GM21381 (cell line): ENCODE measurements at regions not wholly inside any gene's neighbourhood (a gene's known extent, or its start where the extent isn't known, plus 50 kb on each side); places are given as distances from the start of the nearest gene placed in this dataset.
A peak's percentile ranks its signal among the peaks of the same experiment; 100 is the strongest.

ENCODE experiments used
- ATAC-seq: cut with Tn5 transposase; IDR thresholded peaks from one replicate; pipeline ENCODE4 v1.9.1; 2021; ENCODE audit warnings: mild to moderate bottlenecking, moderate library complexity; ENCODE audit not compliant: unreplicated experiment

DNA sequence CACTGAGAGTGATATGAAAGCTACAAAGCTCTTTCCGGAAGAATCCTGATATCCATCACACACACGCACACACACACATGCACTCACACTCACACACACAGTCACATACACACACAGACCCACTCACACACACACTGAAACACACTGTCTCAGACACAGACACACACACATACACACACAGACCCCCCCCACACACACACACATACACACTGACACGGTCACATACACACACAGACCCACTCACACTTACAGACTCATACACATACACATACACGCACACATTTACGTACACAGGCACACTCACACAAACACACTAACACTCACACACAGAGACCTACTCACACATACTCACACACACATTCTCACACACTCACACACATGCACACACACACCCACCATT, 58.6 kb downstream of the LIG4 start:
- ATAC-seq, result no peak

DNA sequence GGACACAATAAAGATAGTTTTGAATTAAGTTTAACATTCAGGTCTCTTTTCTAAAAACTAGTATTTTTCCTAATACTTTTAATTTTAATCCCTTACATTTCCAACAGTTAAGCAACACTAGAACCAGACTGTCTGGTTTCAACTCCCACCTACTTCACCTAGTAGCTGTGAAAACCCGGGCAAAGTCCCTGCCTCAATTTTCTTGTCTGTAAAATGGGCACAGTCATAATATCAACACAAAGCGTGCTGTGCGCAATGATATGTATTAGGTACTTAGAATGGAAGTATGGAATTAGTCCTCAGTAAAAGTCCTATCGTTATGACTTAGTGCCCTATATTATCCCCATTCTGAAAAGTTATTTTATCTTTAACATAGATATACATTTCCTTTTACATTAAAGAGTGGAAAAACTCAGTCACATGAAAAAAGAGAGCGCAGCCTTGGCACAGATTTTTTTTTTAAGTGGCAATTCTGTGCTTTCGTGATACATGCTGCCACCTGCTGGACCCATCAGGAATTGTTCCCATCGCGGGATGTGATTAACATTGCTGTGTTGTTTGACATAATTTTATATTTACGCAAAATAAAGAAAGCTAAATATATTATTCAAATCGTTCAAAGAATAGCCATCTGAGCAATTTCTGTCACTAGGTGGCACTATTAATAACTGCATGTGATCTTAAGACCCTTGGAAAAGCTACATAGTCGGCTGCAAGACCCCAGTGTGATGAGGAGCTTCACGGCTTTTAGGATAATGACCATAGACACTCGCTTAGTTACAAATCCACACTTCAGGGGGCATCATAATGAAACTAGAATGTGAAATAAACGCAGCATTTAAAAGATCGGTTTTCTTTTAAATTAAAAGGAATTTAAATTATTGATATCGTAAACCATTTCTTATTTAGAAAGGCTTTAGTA, 59.9 kb downstream of the LIG4 start:
- peak; percentile 55 for ATAC-seq

DNA sequence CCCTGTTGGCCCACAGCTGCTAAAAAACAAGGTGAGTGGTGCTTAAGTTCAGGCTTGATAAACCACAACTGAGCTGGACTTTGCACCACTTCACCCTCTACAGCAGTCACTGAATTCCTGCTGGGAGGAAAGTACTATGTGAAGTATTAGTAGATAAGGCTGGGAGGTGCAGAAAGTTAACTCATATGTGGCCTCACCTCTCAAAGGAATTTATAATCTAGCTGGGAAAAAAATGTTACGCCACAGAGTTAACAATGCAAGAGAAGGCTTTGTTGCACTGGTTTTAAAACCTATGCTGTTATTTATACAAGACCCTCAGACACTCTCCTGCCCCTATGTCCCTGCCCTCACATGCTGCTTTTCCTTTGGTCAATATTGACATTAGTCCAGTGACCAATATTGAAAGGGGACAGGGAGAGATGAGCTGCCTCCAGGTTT, 60.9 kb downstream of the LIG4 start:
- ATAC-seq, result no peak

DNA sequence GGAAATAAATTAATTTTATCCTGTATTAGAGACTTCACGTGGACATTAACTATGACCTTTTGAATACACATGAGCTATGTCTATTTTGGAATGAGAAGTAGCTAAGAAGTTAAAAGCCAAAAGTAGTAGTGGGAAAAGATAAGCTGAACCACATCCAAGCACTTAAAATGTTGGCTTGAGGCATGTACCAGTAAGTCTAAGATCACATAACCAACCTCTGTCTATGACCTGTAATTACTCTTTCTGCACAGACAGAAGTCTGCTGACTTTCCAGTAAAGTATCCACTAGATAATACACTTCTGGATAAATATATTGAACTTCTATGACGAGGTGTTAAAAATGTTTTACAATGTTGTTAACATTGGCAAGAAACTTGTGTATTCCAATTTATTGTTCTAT, 68.7 kb downstream of the LIG4 start:
- ATAC-seq, result no peak

DNA sequence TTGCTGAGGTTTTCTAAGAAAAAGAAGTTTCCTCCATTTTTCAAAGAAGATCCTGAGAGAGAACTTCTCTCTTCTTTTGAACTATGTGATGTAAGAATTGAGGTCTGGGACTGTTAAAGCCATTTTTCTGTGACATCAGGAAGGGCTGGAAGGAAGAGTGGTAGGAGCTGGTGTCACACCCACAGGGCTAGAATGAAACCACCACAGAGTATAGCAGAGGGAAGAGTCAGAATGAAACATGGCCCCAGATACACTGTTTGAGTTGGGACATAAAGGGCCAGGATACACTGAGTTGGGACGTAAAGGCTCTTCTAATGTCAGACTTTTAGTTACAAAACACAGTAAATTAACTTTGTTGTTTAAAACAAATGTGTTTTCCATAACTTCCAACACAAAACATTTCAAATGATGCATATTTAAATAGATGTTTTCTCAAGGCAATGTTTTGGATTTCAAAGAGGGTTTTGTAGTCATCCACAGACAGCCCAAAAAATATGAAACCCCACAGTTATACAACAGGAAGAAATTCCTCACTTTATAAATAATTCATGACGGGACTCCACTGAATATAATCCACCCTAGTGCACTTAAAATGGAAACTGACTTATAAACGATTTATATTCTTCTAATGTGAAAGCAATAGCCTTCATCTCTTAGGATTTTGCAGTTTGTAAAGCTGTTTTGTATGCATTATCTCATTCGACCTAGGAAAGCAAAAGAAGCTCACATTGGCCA, 72.5 kb downstream of the LIG4 start:
- ATAC-seq, result no peak

DNA sequence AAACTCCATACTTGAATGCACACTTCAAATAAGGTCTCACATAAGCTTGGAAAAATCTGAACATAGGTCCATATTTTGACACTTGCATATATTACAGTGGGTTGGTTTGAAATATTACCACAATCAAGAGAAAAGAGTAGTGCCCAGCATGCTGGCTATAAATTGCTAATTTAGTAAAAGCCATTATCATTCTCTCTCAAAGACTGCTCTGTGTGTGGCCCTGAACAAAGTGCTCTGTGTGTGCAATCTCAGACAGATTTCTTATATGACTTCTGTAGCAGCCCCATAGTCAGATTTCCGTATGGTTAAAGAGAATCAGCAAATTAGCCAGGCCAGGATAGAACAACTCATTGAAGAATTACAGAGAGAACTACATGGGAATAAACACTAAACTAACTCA, 78.2 kb downstream of the LIG4 start:
- ATAC-seq, result no peak

DNA sequence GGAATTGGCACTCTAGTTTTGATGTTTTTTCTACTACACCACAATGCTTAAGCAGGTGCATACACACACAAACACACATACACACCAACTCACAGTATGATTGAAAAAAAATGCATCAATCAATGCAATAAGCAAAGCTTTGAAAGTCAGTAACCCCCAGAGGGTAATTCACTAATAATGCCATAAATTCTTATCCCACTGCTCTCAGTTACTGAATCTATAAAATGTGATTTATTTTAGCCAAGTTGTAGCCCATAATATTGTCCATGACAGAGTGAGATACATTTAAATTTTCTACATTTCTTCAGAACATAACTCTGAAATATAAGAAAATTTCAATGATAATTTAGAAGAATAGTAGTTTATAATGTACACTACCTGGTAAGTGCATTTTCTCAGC, 87.9 kb downstream of the LIG4 start:
- ATAC-seq, result no peak

DNA sequence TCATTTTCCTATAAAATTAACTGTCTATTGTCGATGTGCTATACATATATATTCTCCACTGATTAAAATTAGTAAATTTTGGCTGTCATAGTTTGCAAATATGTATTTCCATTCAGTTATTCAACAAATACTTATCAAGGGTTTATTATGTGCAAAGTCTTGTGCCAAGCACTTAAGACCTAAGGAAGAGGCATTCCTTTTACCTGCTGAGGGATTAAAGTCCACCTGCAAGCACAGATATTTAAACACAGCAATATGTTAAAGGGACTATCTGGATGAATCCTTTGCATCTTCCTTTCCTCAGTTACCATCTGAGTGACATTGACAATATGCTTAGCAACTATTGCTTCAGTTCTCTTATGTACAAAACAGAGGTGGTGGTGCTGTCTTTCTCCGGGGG, 89.3 kb downstream of the LIG4 start:
- no peak for ATAC-seq

DNA sequence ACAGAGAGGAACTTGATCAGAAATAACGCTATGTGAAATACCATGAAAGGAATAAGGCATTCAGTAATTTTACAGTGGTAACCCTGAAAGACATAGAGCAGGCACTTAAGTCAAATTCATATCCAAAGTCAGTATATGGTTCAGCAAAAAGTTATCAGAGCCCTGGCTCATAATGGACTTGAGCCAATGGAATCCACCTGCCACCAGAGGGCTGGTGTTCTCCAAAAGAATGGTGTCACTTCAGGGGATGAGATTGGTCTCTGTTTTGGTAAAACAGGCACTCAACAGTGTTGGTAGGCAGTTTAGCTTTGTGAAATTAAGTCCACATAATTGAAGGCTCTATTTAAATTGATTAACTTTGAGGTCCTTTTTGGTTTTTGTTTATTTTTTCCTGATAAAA, 93.9 kb downstream of the LIG4 start:
- no peak for ATAC-seq

DNA sequence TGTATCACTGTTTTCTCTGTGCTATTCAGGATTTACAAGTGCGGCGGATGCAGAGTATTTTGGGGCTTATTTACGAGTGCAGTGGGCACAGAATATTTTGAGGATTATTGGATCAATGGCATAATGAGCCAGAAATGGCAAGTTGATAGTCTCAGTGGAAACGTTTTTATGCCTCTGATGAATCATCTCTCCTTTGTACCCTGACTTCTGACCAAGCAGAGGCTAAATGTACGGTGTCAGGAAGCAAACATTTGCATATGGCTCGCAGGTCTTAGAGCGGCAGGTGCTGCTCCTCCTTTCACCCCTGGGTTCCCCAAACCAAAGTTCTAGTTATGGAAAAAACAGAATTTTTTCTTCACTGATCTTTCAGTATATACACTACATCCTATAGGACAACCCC, 94.5 kb downstream of the LIG4 start:
- no peak for ATAC-seq

DNA sequence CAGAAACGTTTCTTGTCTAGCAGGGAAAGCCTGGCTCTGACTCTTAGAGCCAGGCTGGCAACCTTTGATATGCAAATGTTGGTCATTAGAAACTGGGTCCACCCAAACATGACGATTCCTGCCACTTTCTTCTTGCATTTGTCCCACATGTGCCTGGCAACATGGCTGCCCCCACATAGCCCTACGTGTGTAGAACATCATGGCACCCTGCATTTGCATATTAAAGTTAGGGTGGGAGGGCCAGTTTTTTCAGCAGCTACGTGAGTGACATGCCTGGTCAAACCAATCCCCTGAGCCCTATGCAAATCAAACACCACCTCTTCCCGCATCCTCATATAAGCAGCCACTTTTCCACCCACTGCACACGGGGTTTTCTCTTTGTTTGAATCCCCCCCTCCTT, 95.0 kb downstream of the LIG4 start:
- ATAC-seq, result no peak

DNA sequence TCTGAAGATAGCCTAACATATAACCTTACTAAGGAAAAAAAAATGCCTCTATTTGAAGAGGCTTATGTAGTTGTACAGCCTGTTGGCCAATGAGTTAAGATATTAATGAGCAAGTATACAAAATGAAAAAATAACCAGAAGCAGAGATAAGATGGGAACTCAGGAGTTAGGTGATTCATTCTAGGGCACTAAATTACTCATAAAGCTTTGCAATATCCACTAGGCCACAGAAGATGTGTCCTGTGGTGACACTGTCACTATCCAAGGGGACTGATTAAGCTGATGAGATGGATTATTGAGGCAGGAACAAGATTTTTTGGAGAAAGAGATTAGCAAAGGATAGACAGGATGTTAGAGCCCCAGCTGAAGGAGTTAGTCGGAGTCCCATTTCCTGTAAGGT, 99.6 kb downstream of the LIG4 start:
- no peak for ATAC-seq

DNA sequence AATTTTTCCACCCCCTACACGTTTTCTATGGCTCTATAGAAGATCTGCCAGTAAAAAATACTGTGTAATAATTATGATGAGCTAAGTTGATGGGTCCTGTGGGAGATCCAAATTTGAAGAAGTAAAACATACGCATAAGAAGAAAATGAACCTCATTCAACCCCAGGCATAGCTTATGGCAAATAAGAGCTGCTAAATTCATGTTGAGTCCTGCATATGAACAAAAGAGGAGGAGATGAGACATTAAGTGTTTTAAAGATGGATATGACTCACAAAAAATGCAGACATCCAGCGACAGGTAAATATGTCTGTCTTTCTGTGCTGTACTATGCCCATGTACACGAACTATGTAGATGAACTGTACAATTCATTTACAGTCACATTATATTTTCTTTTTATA, 101.9 kb downstream of the LIG4 start:
- ATAC-seq, result no peak

DNA sequence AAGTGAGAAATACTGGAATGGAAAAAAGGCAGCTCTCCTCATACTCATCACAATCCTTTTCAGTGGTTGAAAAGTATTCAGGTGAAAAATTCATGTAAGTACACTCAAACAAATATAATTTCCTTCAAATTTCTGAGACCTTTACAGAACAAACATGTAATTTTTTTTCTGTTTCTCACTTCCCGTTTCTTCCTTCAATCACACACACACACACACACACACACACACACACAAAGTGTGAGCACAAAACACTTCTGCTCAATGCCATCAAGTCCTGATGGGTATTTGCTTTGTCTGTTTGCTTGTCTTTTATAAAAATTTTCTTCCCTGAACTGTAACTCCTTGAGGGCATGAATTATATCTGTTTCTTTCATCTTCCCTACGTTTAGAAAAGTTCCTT, 110.6 kb downstream of the LIG4 start:
- no peak for ATAC-seq

DNA sequence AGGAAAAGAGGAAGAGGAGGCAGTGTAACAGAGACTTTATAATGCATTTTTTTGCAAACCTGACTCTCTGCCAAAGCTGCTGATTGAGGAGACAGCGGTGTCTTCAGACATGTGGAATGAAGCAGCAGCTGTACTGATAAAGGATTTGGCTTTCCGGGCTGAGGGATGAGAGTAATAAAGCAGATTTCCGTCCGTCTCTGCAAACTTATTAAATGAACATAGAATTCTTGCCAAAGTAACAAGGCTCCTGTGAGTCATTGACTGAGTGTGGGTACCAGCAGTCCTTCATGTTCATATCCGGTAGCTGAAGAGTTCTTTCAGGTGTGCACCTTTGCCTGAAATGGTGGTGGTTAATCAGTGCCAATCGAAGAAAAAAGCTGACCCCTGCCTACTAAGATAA, 112.6 kb downstream of the LIG4 start:
- ATAC-seq, result no peak

DNA sequence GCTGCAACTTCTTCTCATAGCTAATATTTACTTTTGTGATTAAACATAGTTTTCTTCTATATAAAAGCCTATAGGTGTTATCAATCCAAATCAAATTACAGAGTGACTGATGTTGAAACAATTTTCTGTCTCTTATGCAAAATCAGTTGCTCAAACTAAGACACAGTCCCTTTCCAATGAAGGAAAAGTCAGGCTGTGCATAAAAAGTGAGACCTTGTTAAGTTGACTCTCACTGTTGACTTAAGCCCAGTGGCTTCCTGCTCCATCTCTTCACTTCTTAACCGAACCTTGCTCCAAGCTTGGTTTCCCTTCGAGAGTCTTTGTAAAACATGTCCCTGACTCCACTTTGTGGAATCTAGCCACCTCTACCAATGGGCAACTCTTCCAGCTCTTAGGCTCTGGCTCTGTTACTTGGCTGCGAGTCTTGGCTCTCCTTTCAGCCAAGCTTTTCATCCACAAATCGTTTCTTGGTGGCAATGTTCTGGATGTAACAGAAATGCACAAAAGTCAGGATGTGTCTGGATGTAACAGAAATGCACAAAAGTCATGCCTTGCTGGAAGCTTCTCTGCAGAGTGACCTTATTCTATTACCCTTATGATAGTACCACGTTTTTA, 118.9 kb downstream of the LIG4 start:
- no peak for ATAC-seq

DNA sequence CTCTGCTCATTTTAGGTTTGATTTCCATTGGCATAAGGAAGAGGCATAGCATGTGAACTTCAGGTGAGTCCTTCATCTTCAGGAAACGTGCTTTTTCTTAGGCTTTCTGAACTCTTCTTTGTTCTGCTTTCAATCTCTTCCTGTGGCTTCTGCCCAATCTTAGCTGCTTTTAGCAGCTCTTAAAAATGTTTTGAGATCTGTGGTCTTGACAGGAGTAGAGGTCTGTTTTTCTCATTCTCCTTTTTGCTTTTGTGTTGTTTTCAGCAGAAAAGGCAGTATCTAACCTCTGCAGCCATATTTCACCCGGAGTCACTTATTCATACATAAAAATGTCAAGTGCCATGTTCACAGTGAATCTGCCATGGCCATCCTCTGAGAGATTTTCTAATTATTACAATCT, 120.3 kb downstream of the LIG4 start:
- no peak for ATAC-seq

DNA sequence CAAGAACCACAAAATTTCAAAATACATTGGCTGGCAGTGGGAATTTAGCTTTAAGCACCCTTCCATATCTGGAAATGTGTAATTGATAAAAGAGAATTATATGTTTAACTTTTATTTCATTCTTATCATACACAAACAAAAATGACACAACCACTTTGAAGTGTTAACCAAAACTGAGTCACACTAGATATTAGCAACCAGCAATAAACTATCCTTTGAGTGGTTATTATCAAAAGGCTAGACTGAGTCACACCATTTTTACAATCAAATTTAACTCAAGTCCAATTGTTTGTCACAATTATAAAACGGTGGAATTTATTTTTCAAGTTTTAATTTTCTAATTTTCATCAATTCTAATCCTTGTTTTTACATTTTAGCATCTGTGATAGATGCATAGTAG, 121.7 kb downstream of the LIG4 start:
- ATAC-seq, result no peak

DNA sequence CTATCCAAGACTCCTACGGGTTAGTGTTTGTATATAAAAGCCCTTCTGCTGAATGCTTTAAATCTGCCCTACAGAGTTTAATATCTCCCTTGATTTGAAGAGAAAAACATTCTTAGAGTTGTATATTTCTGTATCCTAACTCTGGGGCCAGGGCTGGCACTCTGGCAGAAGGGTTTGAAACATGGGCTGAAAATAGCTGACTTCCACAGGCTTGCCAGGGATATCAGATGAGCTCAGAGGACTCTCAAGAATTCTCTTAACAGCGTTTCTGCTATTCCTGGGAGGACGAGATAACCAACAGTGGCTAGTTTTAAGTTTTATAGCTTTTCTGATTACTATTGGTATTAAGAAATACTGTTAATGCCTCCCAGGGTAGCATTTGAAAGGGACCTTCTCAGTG, 127.5 kb downstream of the LIG4 start:
- ATAC-seq, result no peak

DNA sequence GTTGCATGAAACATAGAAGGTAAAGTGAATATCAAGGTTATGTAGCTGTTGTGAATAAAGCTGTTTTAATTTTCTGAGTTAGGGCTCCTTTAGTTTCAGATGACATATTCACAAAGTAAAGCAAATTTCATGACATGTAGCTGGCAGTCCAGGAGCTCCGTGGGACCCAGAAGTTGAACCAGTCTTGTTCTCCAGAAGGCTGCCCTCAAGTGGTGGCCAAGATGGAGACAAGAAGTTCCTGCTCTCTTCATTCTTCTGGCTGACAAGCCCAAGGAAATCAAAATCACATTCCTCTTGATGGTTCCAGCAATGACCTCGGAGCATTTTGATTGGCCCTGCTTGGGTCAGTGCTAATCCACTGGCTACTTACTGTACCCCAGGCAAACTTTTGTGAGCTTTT, 128.7 kb downstream of the LIG4 start:
- no peak for ATAC-seq

DNA sequence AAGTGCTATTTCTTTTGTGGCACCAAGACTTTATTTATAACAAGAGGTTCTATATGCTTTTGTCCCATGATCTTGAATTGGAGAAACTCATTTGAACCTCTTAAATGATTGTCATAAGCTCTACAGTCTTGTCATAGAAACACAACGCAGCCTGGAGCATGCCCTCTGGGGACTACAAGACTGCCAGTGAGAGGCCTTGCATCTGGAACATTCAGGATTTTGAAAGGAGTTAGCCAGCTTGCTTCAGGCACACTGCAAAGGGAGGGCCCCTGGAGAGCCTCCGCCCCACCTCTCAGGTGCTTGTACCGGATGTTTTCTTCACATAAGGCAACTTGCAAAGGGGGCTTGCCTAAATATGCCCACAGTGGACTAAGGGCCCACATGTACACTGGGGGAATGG, 130.5 kb downstream of the LIG4 start:
- ATAC-seq, result no peak

DNA sequence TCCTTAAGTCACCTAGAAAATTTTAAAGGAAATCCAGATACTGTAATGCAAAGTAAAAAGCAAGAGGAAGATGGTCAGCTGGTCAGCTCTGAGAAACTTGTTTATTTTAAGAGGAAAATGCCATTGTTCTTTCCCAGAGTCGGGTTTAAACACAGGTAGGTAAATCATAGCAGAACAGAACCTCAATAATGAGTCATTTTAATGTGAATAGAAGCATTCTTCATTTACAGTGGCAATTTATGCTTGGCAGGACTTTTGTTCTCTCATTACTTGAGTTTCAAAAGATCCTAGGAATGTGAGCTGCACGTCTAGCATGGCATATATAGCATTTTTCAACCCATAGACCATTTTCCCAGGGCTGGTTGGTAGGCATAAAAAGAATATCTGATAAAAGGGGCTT, 132.3 kb downstream of the LIG4 start:
- no peak for ATAC-seq
